ENCODE measurements at regions not wholly inside any gene's neighbourhood (a gene's known extent, or its start where the extent isn't known, plus 50 kb on each side); places are given as distances from the start of the nearest gene placed in this dataset.
"Not testable (repeated sequence)": the region's sequence is repeated elsewhere in the genome, so short reads cannot be mapped to it uniquely, and the experiment has no call there.

- Histone ChIP-seq H2AFZ (ENCODE audit: low read depth, low read length) (no peak overlapping the region), H3K4me1 (ENCODE audit: insufficient read depth, low read length) (peaks cover 9% of the 10 kb centered on the region)
Observed at GRCh38 chr4:17246656-17247055, 265.2 kb downstream of the QDPR start.

DNA sequence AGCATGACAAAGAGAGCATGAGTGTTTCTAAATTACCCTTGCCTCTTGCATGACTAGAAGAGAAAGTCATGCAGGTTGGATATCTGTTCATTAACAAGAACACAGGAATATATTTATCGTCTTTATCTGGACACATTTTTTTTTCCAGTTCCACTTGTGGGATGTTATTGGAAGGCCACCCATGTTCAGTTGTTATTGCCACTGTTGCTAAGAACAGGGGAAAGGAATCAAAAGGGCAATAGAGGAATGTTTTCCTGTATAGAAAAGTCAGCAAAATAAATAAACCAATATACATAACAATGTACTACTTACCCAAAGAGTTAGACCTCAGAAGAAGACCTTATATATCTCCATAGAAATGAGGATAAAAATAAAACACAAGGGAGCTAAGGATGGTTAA, 270.1 kb downstream of the QDPR start:
- Histone ChIP-seq H3K4me1 (ENCODE audit: insufficient read depth, low read length) (peaks cover 10% of the 10 kb centered on the region), H3K27me3 (ENCODE audit: insufficient read depth, low read length) (no peaks in the 10 kb centered on the region), H3K36me3 (ENCODE audit: insufficient read depth, low read length) (no peaks in the 10 kb centered on the region), H2AFZ (ENCODE audit: low read depth, low read length) (no peak overlapping the region), H3K9me3 (ENCODE audit: low read length) (no peaks in the 10 kb centered on the region), H3K4me3 (ENCODE audit: low read length) (no peak overlapping the region)

More at GRCh38 chr4:17246656-17247055, 265.2 kb downstream of the QDPR start:
- no peaks in the 10 kb centered on the region for H3K27me3 ChIP-seq (ENCODE audit: insufficient read depth, low read length)
- H3K4me3 ChIP-seq (ENCODE audit: low read length): no peak overlapping the region
- no peaks in the 10 kb centered on the region for H3K9me3 ChIP-seq (ENCODE audit: low read length)
- no peaks in the 10 kb centered on the region for H3K36me3 ChIP-seq (ENCODE audit: insufficient read depth, low read length)

DNA sequence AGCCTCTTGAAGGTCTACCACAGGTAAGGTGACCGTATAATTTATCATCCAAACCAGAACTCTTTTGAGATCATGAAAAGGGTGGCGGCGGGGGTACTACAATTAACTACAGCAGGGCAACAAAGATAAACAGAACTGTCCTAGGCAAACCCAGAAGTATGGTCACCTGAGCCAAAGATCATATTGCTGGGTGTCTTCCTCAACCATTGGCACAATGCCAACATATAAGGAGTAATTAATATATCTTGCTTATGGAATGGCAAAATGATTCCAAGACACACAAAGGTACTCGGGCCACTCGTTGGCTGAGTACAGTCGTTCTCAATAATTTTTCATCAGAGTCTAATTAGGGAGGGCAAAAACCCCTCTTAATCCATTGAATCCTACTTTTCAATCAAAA, 273.3 kb downstream of the QDPR start:
- Histone ChIP-seq H3K27me3 (ENCODE audit: insufficient read depth, low read length) (no peaks in the 10 kb centered on the region), H3K4me1 (ENCODE audit: insufficient read depth, low read length) (peaks cover 15% of the 10 kb centered on the region), H2AFZ (ENCODE audit: low read depth, low read length) (no peak overlapping the region), H3K9me3 (ENCODE audit: low read length) (no peaks in the 10 kb centered on the region), H3K36me3 (ENCODE audit: insufficient read depth, low read length) (no peaks in the 10 kb centered on the region), H3K4me3 (ENCODE audit: low read length) (no peak overlapping the region)

DNA sequence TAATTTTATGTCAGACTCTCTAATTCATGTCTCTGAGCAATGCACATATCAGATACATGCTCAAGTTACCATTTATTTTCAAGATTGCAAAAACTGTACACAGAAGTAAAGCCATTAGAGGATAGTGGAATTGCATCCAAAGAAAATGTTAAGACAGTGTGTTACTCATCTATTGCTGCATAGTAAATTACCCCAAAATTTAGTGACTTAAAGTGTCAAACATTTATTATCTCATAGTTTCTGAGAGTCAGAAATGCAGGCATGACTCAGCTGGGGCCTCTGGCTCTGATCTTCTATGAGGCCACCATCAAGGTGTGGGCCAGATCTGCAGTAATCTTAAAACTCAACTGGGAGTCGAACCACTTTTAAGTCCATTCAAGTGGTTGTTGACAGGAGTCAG, 275.2 kb downstream of the QDPR start:
- Histone ChIP-seq H3K9me3 (ENCODE audit: low read length) (no peaks in the 10 kb centered on the region), H3K4me3 (ENCODE audit: low read length) (no peak overlapping the region), H2AFZ (ENCODE audit: low read depth, low read length) (no peak overlapping the region), H3K36me3 (ENCODE audit: insufficient read depth, low read length) (no peaks in the 10 kb centered on the region), H3K27me3 (ENCODE audit: insufficient read depth, low read length) (no peaks in the 10 kb centered on the region), H3K4me1 (ENCODE audit: insufficient read depth, low read length) (peaks cover 7% of the 10 kb centered on the region)

GRCh38 chr4:17234678-17235077, 277.2 kb downstream of the QDPR start:
- H3K27me3 ChIP-seq (ENCODE audit: insufficient read depth, low read length): no peaks in the 10 kb centered on the region
- H3K36me3 ChIP-seq (ENCODE audit: insufficient read depth, low read length): no peaks in the 10 kb centered on the region
- H3K4me1 ChIP-seq (ENCODE audit: insufficient read depth, low read length): peaks cover 6% of the 10 kb centered on the region
- H3K9me3 ChIP-seq (ENCODE audit: low read length): no peaks in the 10 kb centered on the region
- no peak overlapping the region for H2AFZ ChIP-seq (ENCODE audit: low read depth, low read length)
- H3K4me3 ChIP-seq (ENCODE audit: low read length): no peak overlapping the region

DNA sequence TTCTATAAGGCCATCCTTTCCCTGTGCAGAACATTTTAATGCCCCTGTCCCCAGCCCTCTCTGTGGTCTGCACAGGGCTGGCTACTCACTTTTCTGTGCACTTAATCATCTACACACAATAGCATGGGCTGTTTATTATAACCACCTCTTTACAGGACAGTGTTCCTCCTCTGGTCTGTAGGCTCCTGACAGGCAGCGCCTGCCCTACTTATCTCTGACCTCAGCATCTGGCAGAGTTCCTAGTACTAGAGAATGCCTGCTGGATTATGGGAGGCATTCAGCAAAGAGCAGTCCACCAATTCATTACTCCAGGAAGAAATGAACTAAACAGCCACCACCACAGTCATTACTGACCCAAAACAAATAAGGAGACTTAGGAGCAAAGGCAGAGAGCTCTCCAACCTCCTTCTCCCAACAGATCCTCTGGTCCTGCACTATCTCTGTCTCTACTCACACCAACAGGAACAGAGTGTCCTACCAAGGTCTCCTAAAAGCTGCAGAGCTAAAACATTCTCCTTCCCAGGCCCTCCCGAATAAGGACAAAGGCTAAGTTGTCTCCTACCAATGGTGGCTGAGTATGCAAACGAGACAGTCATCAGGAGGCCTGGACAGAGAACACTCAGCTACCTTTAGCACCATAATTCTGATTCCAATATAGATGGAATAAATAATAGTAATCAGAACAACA, 279.2 kb downstream of the QDPR start:
- Histone ChIP-seq H3K4me1 (ENCODE audit: insufficient read depth, low read length) (peaks cover 6% of the 10 kb centered on the region), H2AFZ (ENCODE audit: low read depth, low read length) (no peak overlapping the region), H3K9me3 (ENCODE audit: low read length) (no peaks in the 10 kb centered on the region), H3K4me3 (ENCODE audit: low read length) (no peak overlapping the region), H3K36me3 (ENCODE audit: insufficient read depth, low read length) (no peaks in the 10 kb centered on the region), H3K27me3 (ENCODE audit: insufficient read depth, low read length) (no peaks in the 10 kb centered on the region)

DNA sequence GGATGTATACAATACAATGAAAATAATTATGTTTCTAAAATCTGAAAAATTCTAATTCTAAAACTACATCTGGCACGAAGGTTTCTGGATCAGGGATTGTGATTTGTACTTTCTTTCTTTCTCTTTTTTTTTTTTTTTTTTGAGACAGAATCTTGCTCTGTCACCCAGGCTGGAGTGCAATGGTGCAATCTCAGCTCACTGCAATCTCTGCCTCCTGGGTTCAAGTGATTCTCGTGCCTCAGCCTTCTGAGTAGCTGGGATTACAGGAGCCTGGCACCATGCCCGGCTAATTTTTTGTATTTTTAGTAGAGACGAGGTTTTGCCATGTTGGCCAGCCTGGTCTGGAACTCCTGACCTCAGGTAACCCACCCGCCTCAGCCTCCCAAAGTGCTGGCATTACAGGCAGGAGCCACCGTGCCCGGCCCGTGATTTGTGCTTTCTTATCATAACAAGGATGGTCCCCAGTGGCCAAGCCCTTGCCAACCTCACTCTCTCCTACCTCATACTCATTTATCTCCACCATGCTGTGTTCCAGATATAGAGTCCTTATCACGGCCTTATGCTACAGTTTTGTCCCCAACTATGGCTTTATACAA, 279.9 kb downstream of the QDPR start:
- not testable (repeated sequence) for H3K27me3 ChIP-seq (ENCODE audit: insufficient read depth, low read length); H3K4me1 ChIP-seq (ENCODE audit: insufficient read depth, low read length); H3K9me3 ChIP-seq (ENCODE audit: low read length); H2AFZ ChIP-seq (ENCODE audit: low read depth, low read length); H3K4me3 ChIP-seq (ENCODE audit: low read length); H3K36me3 ChIP-seq (ENCODE audit: insufficient read depth, low read length)

GRCh38 chr4:17230727-17231126, 281.2 kb downstream of the QDPR start:
- Histone ChIP-seq H3K27me3 (ENCODE audit: insufficient read depth, low read length) (no peaks in the 10 kb centered on the region), H3K9me3 (ENCODE audit: low read length) (no peaks in the 10 kb centered on the region), H3K36me3 (ENCODE audit: insufficient read depth, low read length) (no peaks in the 10 kb centered on the region), H3K4me1 (ENCODE audit: insufficient read depth, low read length) (peaks cover 6% of the 10 kb centered on the region), H2AFZ (ENCODE audit: low read depth, low read length) (no peak overlapping the region), H3K4me3 (ENCODE audit: low read length) (no peak overlapping the region)

DNA sequence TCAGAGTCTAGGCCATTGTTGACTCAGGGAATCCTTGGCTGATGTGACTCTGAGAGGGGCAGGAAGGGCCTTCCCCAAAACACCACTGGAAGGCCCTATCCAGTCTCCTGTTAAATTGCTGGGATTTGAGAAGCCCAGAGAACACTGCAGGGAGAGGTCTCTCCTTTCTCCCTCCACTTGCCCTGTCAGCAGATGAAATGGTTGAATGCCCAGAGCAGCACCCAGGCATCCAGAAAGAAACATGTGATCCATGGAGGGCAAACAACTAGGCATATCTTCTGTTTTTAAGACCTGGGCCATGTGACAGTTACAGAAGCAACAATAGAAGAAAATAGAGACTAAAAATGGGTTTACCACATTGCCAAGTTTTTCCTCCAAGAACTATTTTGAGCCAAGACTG, 291.1 kb downstream of the QDPR start:
- Histone ChIP-seq H3K9me3 (ENCODE audit: low read length) (peaks cover 3% of the 10 kb centered on the region), H3K27me3 (ENCODE audit: insufficient read depth, low read length) (peaks cover 3% of the 10 kb centered on the region), H3K36me3 (ENCODE audit: insufficient read depth, low read length) (no peaks in the 10 kb centered on the region), H3K4me1 (ENCODE audit: insufficient read depth, low read length) (peaks cover 4% of the 10 kb centered on the region), H2AFZ (ENCODE audit: low read depth, low read length) (no peak overlapping the region), H3K4me3 (ENCODE audit: low read length) (no peak overlapping the region)

DNA sequence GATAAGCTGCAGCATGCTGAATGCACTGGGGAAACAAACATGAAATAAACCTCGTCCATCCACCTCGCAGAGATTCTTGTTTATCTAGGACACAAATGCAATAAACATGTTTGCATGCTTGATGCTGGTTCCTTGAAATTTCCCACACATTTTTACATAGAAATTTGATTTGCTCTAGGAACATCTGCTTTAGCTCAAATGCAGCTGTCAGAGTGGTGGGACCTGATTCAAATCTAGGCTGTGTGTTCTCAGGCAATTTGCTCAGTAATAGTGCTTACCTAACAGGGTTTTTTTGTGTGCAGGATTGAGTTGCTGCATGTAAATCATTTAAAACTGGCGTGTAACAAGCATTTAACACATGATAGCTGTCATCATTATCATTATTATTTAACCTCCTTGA, 293.1 kb downstream of the QDPR start:
- Histone ChIP-seq H2AFZ (ENCODE audit: low read depth, low read length) (no peak overlapping the region), H3K4me3 (ENCODE audit: low read length) (no peak overlapping the region), H3K36me3 (ENCODE audit: insufficient read depth, low read length) (no peaks in the 10 kb centered on the region), H3K9me3 (ENCODE audit: low read length) (peaks cover 4% of the 10 kb centered on the region), H3K4me1 (ENCODE audit: insufficient read depth, low read length) (peaks cover 4% of the 10 kb centered on the region), H3K27me3 (ENCODE audit: insufficient read depth, low read length) (peaks cover 3% of the 10 kb centered on the region)

DNA sequence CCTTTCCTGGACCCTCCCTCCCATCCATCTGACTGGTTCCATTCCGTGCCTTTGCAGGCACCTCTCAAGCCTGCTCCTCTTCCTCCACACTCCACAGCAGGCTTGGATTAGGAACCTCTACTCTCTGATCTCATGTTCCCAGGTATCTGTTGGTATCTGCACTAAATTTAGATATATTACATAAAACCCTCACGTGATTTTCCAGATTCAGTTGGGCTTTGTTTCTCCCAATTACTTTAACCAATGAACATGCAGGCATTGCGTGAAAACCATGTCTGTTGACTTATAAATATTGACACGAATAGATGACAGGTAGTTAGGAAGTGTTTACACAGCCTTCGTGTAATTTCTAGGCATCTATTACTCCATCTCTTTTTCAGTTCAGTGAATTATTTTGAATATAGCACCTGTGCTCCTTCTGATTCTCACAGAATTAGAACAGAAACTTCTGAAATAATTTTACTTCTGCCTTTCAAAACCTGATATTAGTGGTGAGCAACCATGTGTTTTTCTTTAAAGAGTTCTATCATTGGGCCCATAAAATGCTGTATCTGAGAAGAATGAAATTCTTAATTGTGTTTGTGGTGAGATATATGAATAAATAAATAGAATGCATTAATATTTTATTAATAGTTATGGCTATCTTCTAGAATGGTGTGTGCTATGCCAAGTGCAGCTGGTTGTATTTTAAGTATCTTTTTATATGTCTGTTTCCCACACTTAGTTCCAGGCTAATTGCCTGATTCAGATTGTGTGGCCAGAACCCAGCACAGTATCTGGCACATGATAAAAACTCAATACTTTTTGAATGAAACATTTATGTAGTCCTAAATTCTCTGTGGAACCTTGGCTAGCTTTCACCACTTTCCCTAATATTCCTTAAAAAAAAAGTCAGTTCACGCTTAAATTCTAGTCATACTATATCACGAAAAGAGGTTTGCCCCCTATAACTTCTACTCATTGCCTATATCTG, 304.8 kb downstream of the QDPR start:
- no peaks in the 10 kb centered on the region for H3K9me3 ChIP-seq (ENCODE audit: low read length)
- no peak overlapping the region for H2AFZ ChIP-seq (ENCODE audit: low read depth, low read length)
- H3K4me1 ChIP-seq (ENCODE audit: insufficient read depth, low read length): no peaks in the 10 kb centered on the region
- no peak overlapping the region for H3K4me3 ChIP-seq (ENCODE audit: low read length)
- no peaks in the 10 kb centered on the region for H3K36me3 ChIP-seq (ENCODE audit: insufficient read depth, low read length)
- H3K27me3 ChIP-seq (ENCODE audit: insufficient read depth, low read length): no peaks in the 10 kb centered on the region

DNA sequence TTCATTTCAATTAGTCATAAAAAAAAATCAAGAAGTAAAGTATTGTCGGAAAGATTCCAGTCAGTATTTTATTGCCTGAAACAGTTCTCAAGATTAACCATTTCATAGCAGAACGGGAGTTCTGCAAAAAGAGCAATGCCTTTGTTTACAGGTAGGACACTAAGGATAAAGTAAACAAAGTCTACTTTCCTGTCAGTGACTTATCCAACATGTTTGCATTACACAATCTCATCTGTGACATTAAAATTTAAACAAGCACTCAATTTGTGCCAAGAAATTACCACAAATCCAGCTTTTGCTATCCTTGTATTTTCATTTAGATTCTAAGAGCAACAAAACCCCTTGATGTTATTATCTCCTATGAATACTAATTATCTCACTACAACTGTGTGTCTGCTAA, 306.5 kb upstream of the LDB2 start:
- Histone ChIP-seq H3K4me3 (ENCODE audit: low read length) (no peak overlapping the region), H3K27me3 (ENCODE audit: insufficient read depth, low read length) (no peaks in the 10 kb centered on the region), H2AFZ (ENCODE audit: low read depth, low read length) (no peak overlapping the region), H3K9me3 (ENCODE audit: low read length) (no peaks in the 10 kb centered on the region), H3K4me1 (ENCODE audit: insufficient read depth, low read length) (peaks cover 5% of the 10 kb centered on the region), H3K36me3 (ENCODE audit: insufficient read depth, low read length) (no peaks in the 10 kb centered on the region)

DNA sequence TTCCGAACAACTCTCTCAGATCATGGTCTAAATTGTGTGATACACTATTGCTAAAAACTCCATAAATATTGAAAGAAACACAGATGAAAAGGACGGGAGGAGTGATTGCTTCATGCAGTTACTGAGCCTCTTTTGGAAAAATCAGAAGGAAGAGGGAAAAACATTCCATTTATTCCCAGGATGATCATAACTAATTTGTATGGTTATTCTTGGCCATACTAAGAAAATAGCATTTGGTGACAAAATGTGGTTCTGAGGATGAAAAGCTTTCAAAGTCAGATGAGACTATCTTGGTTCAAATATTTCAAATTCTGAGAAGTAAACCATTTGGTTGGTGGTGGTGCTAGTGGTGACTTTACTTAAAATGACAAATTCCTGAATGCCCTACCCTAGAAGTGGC, 305.4 kb upstream of the LDB2 start:
- Histone ChIP-seq H3K4me3 (ENCODE audit: low read length) (no peak overlapping the region), H3K27me3 (ENCODE audit: insufficient read depth, low read length) (no peaks in the 10 kb centered on the region), H3K36me3 (ENCODE audit: insufficient read depth, low read length) (no peaks in the 10 kb centered on the region), H2AFZ (ENCODE audit: low read depth, low read length) (no peak overlapping the region), H3K9me3 (ENCODE audit: low read length) (no peaks in the 10 kb centered on the region), H3K4me1 (ENCODE audit: insufficient read depth, low read length) (peaks cover 5% of the 10 kb centered on the region)

All from neuron (in vitro differentiated cells).